H1 (cell line): ENCODE measurements at regions not wholly inside any gene's neighbourhood (a gene's known extent, or its start where the extent isn't known, plus 50 kb on each side); places are given as distances from the start of the nearest gene placed in this dataset.

Source experiments
- CHD2 ChIP-seq: IDR thresholded peaks from 2 replicates; pipeline ENCODE4 v1.6.1; 2012; ENCODE audit warnings: low read length, improper control_type of control experiment
- EP300 ChIP-seq, 2 experiments: IDR thresholded peaks; 1 replicate in 1 of 2; 2 replicates in 1 of 2; pipeline ENCODE4 v1.6.1; 2011 to 2012; ENCODE audit warnings: low read depth in 2 of 2, low read length in 2 of 2, mild to moderate bottlenecking in 2 of 2, borderline replicate concordance in 1 of 2, inconsistent platforms in 1 of 2, moderate library complexity in 1 of 2
- POLR2AphosphoS5 ChIP-seq: IDR thresholded peaks from 2 replicates; pipeline ENCODE4 v1.6.1; 2011; ENCODE audit warnings: low read depth, low read length
- TAF1 ChIP-seq: IDR thresholded peaks from 2 replicates; pipeline ENCODE4 v1.6.1; 2011; ENCODE audit warnings: mild to moderate bottlenecking, low read depth, low read length

DNA sequence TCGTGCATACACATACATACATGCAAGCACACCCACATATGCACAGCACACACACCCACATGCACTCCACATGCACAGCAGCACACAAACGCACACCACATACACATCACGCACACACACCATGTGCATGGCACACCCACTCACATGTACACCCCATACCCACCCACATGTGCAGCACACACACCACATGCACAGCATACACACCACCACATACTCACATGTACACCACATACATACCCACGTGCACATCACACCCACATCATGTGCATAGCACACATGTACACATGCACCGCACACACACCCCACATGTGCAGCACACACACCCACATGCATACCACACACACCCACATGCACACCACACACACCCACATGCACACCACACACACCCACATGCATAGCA lies 132.0 kb upstream of the RGPD4 start (continued):
- TF ChIP-seq POLR2AphosphoS5 (no peak), EP300 (IDR thresholded peaks at IDR 0.05; ENCODE audit: borderline replicate concordance in 1 of 2, low read depth in 2 of 2, low read length in 2 of 2) (no peak), TAF1 (no peak), CHD2 (no peak)
